ENCODE measurements at regions not wholly inside any gene's neighbourhood (a gene's known extent, or its start where the extent isn't known, plus 50 kb on each side); places are given as distances from the start of the nearest gene placed in this dataset.

- TF ChIP-seq POLR2A (IDR thresholded peaks at IDR 0.05) (no peak), CTCF (IDR thresholded peaks at IDR 0.05) (no peak)
Measured at GRCh38 chr2:234869164-234869563, 82.7 kb upstream of the SH3BP4 start.

Measured in vagina (tissue), 2 donors.